Stimulated activated CD4-positive, alpha-beta T cell treated with anti-CD3 and anti-CD28 coated beads, TNF-alpha, amount 100 ng/mL, for 4 hours (primary cell): ENCODE measurements at regions not wholly inside any gene's neighbourhood (a gene's known extent, or its start where the extent isn't known, plus 50 kb on each side); places are given as distances from the start of the nearest gene placed in this dataset.

Source experiments
- DNase-seq, 3 experiments: peaks; one replicate each; pipeline ENCODE4 v3.0.0-alpha.2; 2020; ENCODE audit warnings: low read depth in 3 of 3

DNA sequence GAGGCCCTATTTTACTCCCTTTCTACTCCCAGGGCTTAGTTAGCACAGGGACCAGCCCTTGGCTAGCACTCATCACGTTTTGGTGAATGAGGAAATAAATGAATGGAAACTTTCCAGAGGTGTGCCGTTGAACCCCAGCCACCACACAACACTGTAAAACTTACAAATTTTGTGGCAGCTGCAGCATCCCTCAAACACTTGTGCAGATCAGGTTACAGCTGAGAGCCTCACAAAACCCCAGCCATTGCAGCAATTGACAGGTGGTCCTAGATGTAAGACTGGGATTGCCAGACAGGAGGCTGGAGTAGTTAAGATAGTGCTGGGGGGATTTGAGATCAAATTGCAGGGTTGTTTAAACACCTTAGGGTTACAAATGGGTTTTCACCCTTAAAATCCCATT is 482.2 kb upstream of the KIF2A start:
- no peak for DNase-seq

DNA sequence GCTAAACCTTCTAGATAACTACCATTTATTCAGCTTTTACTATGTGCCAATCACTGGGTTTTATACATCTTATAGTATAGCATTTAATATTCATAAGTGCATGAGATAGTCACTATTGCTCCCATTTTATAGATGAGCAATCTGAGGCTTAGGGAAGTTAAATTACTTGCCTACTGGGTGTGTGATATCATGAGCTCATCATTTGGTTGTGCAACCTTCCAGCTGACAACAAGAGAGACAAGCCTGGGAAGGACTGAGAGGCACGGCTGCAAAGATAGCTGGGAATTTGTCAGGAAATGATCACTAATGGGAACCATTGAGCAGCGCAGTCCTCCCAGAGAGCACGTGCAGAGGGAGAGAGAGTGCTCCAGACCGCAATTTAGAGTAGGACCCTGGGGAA is 481.6 kb upstream of the KIF2A start:
- DNase-seq = no peak

DNA sequence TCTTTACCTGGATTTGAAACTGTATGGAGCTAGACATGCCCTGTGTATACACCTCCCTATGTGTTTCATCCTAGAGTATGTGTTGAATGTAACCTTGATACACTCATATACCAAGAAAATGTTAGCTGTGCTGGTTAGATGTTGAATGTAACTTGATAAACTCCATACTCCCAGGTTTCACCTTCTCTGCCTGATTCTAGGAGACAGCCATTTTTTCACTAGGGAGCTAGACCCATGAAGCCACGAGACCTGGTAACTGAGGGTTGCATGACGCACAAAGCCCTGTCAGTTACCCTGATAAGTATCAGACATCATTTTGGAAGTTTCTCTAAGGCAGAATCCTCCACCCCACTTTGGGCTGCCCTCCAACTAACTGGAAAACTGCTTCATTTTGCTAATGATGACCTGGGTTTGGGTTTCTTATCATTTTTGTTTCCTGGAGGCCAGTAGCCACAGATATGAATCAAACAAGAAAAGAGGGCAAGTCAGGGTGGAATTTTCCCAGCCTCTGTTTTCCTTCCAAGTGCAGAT is 478.5 kb upstream of the KIF2A start:
- DNase-seq = no peak

DNA sequence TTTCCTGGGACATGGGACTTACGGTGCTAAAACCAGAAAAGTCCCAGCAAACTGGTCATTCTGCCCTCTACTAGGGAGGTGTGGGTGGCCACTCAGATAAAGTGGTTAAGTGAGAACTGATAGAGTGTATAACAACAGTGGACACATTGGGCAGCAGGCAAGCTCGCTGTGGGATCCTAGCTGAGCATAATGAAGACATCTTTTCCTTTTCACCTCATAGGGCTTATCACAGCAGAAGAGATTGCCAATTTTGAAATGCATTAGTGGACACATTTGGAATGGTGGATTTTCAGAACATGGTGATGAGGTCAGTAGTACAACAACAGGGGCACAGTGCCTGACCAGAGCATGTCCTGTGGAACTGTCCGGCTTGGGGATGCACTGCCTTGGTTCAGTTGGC is 477.1 kb upstream of the KIF2A start:
- DNase-seq = no peak

DNA sequence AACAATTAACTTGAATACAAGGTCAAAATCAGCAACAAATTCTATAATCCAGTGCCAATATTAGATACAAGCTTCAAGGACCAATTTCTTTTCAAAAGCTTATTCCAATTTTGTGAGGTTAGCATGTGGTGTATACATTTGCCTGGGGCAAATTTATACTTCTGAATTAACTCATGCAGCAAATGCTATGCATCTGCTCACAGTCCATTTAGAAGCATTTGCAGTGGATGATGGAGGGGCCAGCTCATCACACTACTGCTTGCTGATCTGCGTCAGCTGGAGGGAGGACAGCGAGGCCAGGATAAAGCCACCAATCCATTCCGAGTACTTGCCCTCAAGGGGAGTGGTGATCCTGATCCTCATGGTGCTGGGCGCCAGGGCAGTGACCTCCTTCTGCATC is 474.3 kb upstream of the KIF2A start:
- DNase-seq = no peak

DNA sequence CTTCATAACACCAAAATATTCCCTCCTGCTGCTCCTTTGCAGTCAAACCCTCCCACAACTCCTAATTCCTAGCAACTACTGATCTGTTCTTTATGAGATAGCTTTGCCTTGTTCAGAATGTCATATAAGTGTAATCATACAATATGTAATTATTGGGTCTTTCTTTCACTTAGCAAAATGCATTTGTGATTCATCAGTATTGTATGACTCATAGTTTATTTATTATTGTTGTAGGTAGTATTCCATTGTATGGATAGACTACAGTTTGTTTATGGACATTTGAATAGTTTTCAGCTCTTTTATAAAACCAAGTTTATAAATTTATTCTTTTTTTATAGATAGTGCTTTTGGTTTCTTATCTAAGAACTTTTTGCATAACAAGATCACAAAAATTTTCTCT is 468.2 kb upstream of the KIF2A start:
- DNase-seq = no peak

DNA sequence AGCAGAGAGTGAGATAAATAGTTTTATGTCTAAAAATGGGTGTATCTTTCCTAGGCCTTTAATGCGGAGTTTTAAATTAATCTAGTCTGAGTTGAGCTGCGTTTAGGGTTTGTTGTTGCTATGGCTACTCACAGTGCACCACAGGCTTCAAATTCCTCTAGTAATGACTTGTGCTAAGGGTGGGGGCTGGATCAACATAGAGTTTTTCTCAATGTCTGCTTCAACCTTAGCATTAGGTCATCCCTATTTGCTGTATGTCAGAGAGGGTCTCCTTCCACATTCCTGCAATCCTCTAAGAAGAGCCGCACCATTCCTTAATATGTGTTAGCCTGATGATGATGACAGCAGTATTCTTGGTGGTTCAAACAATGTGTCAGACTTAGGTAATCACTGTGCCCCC is 465.6 kb upstream of the KIF2A start:
- no peak for DNase-seq

DNA sequence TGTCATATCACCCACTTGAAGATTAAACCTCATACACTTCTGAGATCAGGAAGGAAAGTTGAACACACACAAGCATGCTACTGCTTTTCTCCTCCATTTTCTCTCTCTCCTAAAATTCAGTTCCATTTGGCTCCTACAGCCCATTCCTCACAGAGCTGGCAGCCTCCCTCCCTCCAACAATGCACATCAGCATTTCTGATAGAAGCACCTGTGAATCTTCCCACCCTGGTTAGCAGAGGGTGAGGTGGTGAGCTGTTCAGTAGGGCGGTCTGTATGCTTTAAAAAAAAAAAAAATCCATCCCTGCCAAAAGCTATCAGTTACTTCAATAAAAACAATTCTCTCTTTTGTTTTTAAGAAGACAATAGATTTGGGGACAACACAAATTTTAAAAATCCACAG is 463.2 kb upstream of the KIF2A start:
- no peak for DNase-seq

DNA sequence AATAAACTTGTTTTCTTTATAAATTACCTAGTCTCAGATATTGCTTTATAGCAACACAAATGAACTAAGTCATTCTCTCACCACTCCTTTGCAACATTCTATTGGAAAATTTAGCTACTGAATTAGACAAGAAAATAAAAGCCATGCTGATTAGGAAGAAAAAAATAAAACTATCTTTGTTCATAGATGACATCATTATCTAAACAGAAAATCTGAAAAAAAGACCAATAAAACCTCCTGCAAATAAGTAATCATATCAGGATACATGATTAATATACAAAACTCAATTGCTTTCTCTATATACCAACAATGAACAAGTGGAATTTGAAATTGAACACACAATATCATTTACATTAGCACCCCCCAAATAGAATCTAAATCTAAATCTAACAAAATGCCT is 455.3 kb upstream of the KIF2A start:
- no peak for DNase-seq

DNA sequence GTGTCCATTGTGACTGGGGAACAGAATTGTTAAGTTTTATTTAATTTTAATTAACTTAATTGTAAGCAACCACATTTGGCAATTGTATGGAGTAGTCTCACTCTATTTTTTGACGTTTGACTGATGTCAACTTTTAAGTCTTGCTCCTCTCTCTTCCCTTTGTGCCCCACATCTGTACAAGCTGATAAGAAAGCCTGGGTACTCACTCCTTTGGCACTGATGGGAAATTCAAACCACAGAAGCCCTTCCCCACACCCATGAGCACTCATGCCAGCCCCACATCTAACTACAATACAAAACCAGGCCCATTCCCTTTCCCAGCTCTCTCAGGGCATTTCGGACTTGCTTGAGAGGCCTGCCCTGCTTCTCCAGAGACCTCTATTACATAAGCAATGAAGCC is 451.5 kb upstream of the KIF2A start:
- DNase-seq = no peak

DNA sequence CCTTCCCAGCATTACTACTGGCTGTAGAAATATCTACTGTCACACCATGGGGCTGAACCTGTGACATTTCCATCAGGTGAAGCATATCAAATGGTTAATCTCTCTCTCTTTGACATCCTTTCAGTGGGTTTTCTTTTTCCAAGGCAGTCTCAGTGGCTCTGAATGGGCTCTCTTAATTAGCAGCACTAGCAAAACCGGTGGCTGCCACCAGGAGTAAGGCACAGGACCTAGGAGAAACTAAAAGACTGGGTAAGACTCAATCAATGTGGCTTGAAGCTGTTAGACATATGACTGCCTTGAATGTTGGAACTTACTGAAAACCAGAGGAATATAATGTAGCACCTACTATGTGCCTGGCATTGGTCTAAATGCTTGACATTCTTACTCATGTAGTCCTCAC is 445.0 kb upstream of the KIF2A start:
- no peak for DNase-seq

DNA sequence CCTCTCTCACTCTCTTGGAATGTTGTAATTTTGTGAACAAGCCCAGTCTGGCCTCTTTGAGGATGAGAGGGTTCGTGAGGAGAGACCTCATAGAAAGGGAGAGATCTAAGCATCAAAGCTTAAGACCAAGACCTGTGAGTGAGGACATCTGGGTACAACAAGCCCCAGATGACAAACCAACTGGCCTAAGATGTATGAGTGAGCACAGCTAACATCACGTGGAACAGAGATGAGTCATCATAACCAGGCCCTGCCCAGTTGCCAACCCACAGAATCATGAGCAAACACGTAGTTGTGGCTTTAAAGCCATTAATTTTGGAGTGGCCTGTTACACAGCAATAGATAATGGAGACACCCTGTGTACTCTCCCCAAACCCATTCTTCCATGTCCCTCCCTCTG is 439.1 kb upstream of the KIF2A start:
- DNase-seq = no peak

DNA sequence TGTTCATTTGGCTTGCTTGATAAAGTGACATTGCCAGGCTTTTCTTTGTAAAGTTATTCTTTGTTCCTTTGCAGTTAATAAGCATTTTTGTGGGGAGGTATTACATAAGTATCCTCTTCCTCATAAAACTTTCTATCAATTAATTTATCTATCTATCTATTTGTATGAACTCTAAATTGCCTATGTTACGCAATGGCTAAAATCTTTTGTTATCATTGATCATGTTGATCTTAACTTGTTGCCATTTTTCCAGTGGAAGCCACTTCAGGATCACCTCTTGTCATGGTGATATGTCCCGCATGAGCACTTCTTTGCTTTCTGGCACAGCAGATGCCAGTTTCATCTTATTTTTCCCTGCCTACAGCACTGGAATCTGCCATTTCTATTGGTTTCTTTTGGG is 436.7 kb upstream of the KIF2A start:
- no peak for DNase-seq

DNA sequence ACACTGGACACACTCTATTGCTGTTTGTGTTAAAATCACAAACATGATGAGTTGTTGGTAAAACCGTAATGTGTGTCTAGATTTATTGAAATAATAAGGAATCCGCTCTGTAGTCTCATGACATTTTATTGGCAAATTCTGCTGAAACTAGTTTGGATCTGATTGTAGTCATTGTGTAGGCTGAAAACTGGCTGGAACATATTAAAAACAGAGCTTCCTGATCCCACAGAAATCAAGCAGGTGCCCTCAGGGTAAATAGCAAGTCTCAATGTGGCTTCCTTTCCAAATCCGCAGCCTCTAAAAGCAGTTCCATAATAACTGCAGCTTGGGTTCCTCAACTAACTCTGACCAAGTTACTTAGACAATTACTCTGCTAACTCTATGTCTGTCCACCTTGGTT is 427.5 kb upstream of the KIF2A start:
- DNase-seq = no peak

DNA sequence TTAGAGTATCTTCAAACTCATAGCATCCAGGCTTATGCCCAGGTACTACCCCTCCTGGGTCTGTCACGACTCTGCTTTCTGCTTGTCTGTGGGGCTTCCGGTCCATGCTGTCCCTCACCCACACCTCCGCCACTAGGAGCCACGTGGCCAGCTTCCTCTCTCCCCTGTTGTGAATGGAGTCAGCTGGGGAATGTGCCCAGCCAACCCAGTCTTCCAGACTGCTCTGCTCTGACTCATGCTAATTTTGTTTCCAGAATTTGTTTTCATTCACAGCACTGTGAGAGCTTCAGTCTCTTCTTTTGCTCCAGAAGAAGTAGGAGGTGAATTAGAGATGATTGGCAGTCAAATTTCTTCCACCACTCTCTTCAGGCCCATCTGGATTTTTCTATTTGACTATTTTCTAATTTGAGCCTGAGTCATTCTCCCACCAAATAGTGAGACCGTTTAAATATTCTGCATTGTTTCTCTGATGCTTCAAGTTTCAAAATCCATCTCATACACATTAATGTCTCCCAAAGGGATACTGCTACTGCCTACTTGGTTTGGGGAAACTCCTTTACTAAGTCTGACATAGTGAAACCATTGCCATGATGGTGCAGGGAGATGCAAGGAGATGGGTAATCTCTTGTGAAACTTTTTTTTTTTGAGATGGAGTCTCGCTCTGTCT is 424.1 kb upstream of the KIF2A start:
- no peak for DNase-seq

DNA sequence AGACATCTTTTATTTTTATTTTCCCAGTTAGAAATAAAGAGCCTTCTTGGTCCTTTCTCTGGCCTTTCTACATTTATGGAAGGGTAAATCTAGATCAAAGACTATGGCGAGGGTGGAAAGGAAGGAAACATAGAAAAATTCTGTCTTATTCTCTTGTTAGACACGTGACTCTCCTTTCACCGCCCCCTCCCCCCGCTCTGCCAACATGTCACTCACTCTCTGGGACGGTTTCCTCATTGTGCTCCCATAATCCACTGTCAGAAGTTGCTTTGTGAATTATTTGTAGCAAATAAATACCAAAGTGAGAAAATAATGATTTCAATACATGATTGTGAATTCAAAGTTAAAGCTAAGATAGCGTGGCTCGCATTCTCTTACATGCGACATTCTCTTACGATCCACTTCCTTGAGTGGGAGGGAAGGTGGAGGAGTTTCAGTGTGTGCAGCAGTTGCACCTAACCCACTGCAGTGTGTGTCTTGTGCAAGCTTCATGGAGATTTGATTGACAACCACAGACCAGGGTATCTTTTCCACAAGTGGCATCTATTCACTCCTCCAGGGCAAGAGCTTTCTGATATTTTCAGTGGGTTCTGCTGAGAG is 423.0 kb upstream of the KIF2A start:
- no peak for DNase-seq

DNA sequence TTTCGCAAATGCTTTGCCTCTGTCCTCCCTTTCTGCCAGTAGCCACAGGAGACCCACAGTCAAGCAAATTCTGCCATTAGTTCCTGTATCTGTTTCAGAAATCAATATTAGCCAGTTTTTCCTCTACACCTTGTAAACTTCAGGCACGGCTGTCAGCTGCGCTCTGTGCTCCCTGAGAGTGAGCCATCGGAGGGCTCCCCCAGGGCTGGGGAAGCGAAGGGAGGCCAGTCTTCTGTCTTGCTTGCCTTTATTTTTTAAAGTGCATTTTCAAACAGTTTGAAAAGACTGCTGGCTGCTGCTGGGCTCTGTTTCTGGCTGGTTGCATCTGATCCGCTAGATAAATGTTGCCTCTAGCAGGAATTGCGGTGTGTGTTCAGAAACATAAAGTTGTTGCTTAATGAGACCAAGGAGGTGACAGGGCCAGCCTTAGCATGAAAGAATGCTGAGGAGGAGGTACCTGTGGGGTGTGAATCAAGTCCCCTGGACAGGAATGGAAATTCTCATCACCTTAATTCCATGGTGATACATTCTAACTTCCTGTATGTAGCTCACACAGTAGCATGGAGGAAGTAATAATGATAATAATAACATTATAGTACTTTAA is 421.7 kb upstream of the KIF2A start:
- DNase-seq = no peak

DNA sequence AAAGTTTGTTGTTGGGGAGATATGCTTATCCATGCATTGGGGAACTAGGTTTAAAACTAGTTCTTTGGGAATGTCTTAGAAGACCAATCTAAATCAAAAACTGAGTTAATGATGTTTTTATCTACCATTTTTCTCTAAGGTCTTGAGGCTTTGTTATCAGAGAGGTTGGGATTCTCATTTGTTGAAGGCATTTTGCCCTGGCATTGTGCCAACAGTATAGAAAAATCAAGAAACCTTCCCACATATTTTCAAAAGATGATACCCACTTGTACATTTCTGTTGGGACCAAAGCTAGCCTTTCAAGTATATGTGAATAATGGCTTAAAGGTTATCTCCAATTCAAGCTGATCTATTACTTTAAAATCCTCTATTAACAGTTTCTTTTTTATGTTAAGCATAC is 419.8 kb upstream of the KIF2A start:
- no peak for DNase-seq

DNA sequence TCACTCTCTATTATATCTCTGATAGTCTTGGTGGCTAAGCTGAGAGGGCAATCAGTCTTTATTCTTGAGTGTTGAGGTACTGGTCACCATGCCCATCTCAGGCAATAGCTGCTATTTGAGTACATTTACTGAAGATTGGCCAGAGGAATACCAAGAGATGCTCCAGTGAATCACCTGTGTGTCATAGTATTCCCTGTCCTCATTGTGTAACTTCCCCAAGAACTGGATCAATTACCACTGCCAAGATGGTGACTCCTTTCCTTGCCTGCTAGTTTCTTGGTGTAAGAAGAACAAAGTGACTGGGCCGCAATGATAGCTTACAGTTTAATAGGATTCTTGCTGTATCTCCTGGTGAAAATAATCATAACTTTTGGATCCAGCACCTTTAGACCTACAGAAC is 418.7 kb upstream of the KIF2A start:
- no peak for DNase-seq

DNA sequence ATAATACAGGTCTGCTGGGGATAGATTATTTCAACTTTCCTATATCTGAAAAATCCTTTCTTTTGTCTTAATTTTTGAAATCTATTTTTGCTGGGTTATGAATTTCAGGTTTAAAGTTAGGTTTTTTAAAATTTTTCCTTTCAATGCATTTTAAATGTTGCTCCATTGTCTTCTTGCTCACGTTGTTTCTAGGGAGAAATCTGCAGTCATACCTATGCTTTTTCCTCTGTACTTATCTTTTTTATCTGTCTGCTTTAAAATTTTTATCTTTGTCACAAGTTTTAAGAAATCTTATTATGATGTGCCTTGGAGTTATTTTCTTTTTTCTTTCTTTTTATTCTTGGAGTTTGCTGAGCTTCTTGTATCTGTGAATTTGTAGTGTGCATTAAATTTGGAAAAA is 412.0 kb upstream of the KIF2A start:
- DNase-seq = no peak

DNA sequence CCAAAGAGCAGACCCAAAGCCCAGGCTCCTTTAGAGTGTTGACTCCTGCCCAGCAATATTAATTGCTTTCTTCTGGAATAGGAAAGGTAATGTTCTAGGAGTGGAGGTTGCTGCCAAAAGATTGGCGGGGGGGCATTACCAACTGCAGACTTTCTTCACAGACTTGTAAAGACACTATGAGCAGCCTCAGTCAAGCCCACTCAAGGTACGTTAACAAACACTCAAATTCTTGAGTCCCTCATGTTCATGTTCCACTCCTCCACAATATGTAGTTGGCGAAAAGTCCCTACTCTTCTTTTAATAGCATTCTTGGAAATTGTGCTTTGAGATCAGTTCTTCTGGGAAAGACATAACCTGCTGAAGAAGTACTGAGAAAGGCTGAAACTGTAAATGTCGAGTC is 409.2 kb upstream of the KIF2A start:
- DNase-seq = no peak

DNA sequence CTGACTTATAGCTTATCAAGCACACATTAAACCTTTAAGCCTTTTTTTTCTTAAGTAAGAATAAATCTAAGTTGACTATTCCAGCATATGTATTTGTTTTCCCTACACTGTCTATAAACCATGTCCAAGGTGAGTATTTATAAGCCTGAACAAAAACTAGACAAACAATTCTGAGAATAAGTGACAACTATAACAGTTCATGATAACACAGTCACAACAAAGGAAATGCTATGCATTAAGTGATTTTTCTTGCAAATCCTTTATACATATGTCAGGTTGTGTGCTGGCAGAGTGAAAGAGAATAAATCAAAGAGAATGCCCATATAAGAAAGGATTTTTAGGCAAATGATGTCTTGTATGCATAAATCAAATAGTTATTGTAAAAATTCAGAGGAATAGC is 408.8 kb upstream of the KIF2A start:
- no peak for DNase-seq

DNA sequence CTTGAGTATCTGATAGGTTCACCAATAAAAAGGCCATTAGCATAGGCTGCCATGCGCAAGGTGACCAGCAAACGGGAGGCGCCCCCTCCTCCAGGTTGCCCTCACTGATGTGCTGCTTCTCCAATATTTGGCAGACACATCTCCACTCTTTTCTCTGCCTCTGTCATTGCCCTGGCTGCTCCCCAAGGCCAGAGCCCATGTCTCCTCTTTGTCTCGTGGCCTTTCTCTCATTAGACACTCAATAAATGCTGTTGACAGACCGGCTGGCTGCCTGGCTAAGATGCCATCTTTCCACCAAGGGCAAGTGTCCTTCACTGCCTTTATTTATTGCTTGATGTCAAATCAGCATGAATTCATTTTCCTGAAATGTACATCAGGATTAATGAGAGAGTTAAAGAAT is 404.0 kb upstream of the KIF2A start:
- no peak for DNase-seq

DNA sequence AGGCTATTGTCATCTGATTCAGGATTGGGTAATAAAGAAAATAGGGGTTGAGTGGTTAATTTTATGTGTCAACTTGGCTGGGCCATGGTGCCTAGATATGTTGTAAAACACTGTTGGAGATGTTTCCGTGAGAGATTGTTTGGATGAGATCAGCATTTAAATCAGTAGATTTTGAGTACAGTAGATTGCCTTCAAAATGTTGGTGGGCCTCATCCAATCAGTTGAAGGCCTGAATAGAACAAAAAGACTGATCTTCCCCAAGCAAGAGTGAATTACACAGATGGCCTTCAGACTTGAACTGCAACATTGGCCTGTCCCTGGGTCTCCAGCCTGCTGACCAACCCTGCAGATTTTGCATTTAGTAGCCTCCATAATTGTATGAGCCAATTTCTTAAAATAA is 401.3 kb upstream of the KIF2A start:
- DNase-seq = no peak
